HepG2 (cell line): ENCODE measurements at regions not wholly inside any gene's neighbourhood (a gene's known extent, or its start where the extent isn't known, plus 50 kb on each side); places are given as distances from the start of the nearest gene placed in this dataset.

Source experiments
- BORCS8-MEF2B ChIP-seq: sonication (generic); formaldehyde crosslinking; IDR thresholded peaks from 2 replicates; pipeline ENCODE4 v1.8.0; 2022; ENCODE audit warnings: mild to moderate bottlenecking, missing genetic modification reagents
- FOXP1 ChIP-seq, 2 experiments: fragments of 450-650 bp in 1 of 2; IDR thresholded peaks; 2 replicates each; pipeline ENCODE4 v1.6.1; 2017 to 2018; ENCODE audit warnings: antibody characterized with exemption in 1 of 2
- KMT2A ChIP-seq: sonication (generic); formaldehyde crosslinking; IDR thresholded peaks from 2 replicates; pipeline ENCODE4 v1.4.0; 2020; ENCODE audit warnings: missing genetic modification reagents
- LCORL ChIP-seq, 2 experiments: fragments of 450-650 bp in 1 of 2; sonication (generic) in 1 of 2; formaldehyde crosslinking in 1 of 2; IDR thresholded peaks; 2 replicates each; pipeline versions ENCODE4 v1.5.0 to v1.6.1; 2017 to 2020; ENCODE audit warnings: antibody characterized with exemption in 1 of 2, missing genetic modification reagents in 1 of 2
- NCOR1 ChIP-seq: fragments of 200-600 bp; sonication (generic); IDR thresholded peaks from 2 replicates; pipeline ENCODE4 v1.7.0; 2017; ENCODE audit warnings: antibody characterized with exemption, low read length, borderline replicate concordance
- NR2F6 ChIP-seq, 2 experiments: IDR thresholded peaks; 2 replicates each; pipeline ENCODE4 v1.6.1; 2016; ENCODE audit warnings: antibody characterized with exemption in 1 of 2, mild to moderate bottlenecking in 1 of 2
- RARA ChIP-seq: IDR thresholded peaks from 2 replicates; pipeline ENCODE4 v1.6.1; 2016; ENCODE audit warnings: missing genetic modification reagents, missing compliant biosample characterization
- RFX1 ChIP-seq: fragments of 450-650 bp; IDR thresholded peaks from 2 replicates; pipeline ENCODE4 v1.6.1; 2017
- SAP130 ChIP-seq: IDR thresholded peaks from 2 replicates; pipeline ENCODE4 v1.6.1; 2016; ENCODE audit warnings: low read depth
- SOX5 ChIP-seq: IDR thresholded peaks from 2 replicates; pipeline ENCODE4 v1.6.1; 2016; ENCODE audit warnings: borderline replicate concordance
- TCF12 ChIP-seq, 2 experiments: fragments of 450-650 bp in 1 of 2; sonication (generic) in 1 of 2; formaldehyde crosslinking in 1 of 2; IDR thresholded peaks; 2 replicates each; pipeline versions ENCODE4 v1.6.1 to v1.8.0; 2017 to 2022; ENCODE audit warnings: antibody characterized with exemption in 1 of 2, mild to moderate bottlenecking in 1 of 2, missing genetic modification reagents in 1 of 2, moderate library complexity in 1 of 2
- U2AF1 ChIP-seq: fragments of 200-400 bp; formaldehyde crosslinking; optimal IDR thresholded peaks from 2 replicates; pipeline ENCODE3; 2017; ENCODE audit warnings: mild to moderate bottlenecking, low read depth, low read length
- ZFX ChIP-seq: sonication (generic); formaldehyde crosslinking; IDR thresholded peaks from 2 replicates; pipeline ENCODE4 v1.4.0; 2020; ENCODE audit warnings: mild to moderate bottlenecking, low read depth, missing genetic modification reagents, moderate library complexity
- ZNF10 ChIP-seq: sonication (generic); formaldehyde crosslinking; IDR thresholded peaks from 2 replicates; pipeline ENCODE4 v1.4.0; 2020; ENCODE audit warnings: mild to moderate bottlenecking, low read depth, missing genetic modification reagents, borderline replicate concordance
- ZNF496 ChIP-seq: sonication (generic); formaldehyde crosslinking; IDR thresholded peaks from 2 replicates; pipeline ENCODE4 v1.8.1; 2023; ENCODE audit warnings: mild to moderate bottlenecking, moderate library complexity, missing genetic modification reagents; ENCODE audit not compliant: insufficient replicate concordance
- ZNF547 ChIP-seq: sonication (generic); formaldehyde crosslinking; IDR thresholded peaks from 2 replicates; pipeline ENCODE4 v1.5.1; 2020; ENCODE audit warnings: mild to moderate bottlenecking, missing genetic modification reagents
- ZNF747 ChIP-seq: sonication (generic); formaldehyde crosslinking; IDR thresholded peaks from 2 replicates; pipeline ENCODE4 v1.8.1; 2023; ENCODE audit warnings: missing genetic modification reagents, mild to moderate bottlenecking, borderline replicate concordance
- ZNF792 ChIP-seq: IDR thresholded peaks from 2 replicates; pipeline ENCODE4 v1.6.1; 2016
- TF ChIP-seq, protein P1 (sequence below): sonication (generic); formaldehyde crosslinking; IDR thresholded peaks from 2 replicates; pipeline ENCODE4 v1.4.0; 2020; ENCODE audit warnings: missing genetic modification reagents
- TF ChIP-seq, protein P2 (sequence below): sonication (generic); formaldehyde crosslinking; IDR thresholded peaks from 2 replicates; pipeline ENCODE4 v1.8.0; 2022; ENCODE audit warnings: mild to moderate bottlenecking, missing genetic modification reagents; ENCODE audit not compliant: insufficient replicate concordance
- TF ChIP-seq, protein P3 (sequence below): sonication (generic); formaldehyde crosslinking; IDR thresholded peaks from 2 replicates; pipeline ENCODE4 v1.5.1; 2020; ENCODE audit warnings: mild to moderate bottlenecking, moderate library complexity, missing genetic modification reagents
- TF ChIP-seq, protein P4 (sequence below): sonication (generic); formaldehyde crosslinking; IDR thresholded peaks from 2 replicates; pipeline ENCODE4 v1.5.0; 2020; ENCODE audit warnings: missing genetic modification reagents, mild to moderate bottlenecking, borderline replicate concordance

DNA sequence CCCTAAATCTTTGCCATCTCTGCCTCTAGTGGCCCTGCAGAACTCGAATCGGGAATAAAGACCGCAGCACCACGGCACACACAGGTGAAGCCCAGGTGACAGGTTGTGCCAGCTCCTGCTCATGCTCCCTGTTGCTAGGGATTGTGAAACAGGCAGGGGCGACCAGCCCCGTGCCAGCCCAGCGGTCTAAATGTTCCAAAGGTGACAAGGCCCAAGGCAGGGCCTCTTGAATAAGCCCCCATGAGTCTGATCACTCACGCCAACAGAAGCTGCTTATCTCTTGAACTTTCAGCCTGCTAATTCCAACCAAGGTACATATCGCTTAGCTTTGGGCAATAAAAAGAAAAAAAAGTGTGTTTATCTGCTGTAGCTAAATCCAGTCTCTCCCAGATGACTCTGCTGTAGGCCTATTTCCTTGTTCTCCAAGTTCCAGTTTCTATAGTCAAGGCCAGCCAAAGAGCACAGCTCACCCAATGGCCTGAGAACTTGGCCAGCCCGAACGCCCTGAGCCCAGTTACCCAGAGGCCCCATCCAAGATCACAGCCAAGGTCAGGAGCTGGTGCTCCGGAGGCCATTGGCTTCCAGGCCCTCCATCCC is 191.1 kb upstream of the GPR12 start (continued):
- TF ChIP-seq ZFX (CRISPR knock-in tag), result peak; percentile 76
- TF ChIP-seq, protein P1, sequence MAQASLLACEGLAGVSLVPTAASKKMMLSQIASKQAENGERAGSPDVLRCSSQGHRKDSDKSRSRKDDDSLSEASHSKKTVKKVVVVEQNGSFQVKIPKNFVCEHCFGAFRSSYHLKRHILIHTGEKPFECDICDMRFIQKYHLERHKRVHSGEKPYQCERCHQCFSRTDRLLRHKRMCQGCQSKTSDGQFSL (CRISPR knock-in tag), result no peak
- TF ChIP-seq SAP130, result peak; percentile 48
- TF ChIP-seq SOX5 (CRISPR knock-in tag), result peak; percentile 39; the same call in 1 of the 2 replicates
- TF ChIP-seq, protein P2, sequence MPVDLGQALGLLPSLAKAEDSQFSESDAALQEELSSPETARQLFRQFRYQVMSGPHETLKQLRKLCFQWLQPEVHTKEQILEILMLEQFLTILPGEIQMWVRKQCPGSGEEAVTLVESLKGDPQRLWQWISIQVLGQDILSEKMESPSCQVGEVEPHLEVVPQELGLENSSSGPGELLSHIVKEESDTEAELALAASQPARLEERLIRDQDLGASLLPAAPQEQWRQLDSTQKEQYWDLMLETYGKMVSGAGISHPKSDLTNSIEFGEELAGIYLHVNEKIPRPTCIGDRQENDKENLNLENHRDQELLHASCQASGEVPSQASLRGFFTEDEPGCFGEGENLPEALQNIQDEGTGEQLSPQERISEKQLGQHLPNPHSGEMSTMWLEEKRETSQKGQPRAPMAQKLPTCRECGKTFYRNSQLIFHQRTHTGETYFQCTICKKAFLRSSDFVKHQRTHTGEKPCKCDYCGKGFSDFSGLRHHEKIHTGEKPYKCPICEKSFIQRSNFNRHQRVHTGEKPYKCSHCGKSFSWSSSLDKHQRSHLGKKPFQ, result no peak
- TF ChIP-seq RFX1, result no peak
- TF ChIP-seq ZNF10, result no peak
- no peak for TF ChIP-seq ZNF792 (CRISPR knock-in tag)
- 0 out of 2 replicates have a peak, but pooled peaks have one; percentile 48 for TF ChIP-seq KMT2A (CRISPR knock-in tag)
- no peak for TF ChIP-seq U2AF1
- TF ChIP-seq NR2F6 (IDR thresholded peaks at IDR 0.05), result 0 out of 2 replicates have a peak, but pooled peaks have one; percentile 16
- TF ChIP-seq NR2F6 (CRISPR knock-in tag; IDR thresholded peaks at IDR 0.05), result no peak
- TF ChIP-seq BORCS8-MEF2B, result no peak
- TF ChIP-seq LCORL (IDR thresholded peaks at IDR 0.05), result no peak
- TF ChIP-seq LCORL (CRISPR knock-in tag; IDR thresholded peaks at IDR 0.05), result peak; percentile 68; the same call in 1 of the 2 replicates
- TF ChIP-seq, protein P3, sequence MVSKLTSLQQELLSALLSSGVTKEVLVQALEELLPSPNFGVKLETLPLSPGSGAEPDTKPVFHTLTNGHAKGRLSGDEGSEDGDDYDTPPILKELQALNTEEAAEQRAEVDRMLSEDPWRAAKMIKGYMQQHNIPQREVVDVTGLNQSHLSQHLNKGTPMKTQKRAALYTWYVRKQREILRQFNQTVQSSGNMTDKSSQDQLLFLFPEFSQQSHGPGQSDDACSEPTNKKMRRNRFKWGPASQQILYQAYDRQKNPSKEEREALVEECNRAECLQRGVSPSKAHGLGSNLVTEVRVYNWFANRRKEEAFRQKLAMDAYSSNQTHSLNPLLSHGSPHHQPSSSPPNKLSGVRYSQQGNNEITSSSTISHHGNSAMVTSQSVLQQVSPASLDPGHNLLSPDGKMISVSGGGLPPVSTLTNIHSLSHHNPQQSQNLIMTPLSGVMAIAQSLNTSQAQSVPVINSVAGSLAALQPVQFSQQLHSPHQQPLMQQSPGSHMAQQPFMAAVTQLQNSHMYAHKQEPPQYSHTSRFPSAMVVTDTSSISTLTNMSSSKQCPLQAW (CRISPR knock-in tag), result 0 out of 2 replicates have a peak, but pooled peaks have one; percentile 4
- TF ChIP-seq ZNF547, result 0 out of 2 replicates have a peak, but pooled peaks have one; percentile 16
- TF ChIP-seq NCOR1, result peak; percentile 58; the same call in 1 of the 2 replicates
- TF ChIP-seq ZNF496 (CRISPR knock-in tag), result no peak
- TF ChIP-seq TCF12 (IDR thresholded peaks at IDR 0.05), result no peak
- TF ChIP-seq TCF12 (CRISPR knock-in tag; IDR thresholded peaks at IDR 0.05), result no peak
- TF ChIP-seq RARA, result peak; percentile 49
- TF ChIP-seq ZNF747, result no peak
- no peak for TF ChIP-seq FOXP1 (IDR thresholded peaks at IDR 0.05)
- TF ChIP-seq FOXP1 (CRISPR knock-in tag; IDR thresholded peaks at IDR 0.05), result no peak
- TF ChIP-seq, protein P4, sequence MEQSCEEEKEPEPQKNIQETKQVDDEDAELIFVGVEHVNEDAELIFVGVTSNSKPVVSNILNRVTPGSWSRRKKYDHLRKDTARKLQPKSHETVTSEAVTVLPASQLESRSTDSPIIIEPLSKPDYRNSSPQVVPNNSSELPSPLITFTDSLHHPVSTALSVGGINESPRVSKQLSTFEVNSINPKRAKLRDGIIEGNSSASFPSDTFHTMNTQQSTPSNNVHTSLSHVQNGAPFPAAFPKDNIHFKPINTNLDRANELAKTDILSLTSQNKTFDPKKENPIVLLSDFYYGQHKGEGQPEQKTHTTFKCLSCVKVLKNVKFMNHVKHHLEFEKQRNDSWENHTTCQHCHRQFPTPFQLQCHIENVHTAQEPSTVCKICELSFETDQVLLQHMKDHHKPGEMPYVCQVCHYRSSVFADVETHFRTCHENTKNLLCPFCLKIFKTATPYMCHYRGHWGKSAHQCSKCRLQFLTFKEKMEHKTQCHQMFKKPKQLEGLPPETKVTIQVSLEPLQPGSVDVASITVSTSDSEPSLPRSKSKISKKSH (CRISPR knock-in tag), result no peak
